Upper lobe of right lung (tissue), 1 donor: ENCODE measurements at regions not wholly inside any gene's neighbourhood (a gene's known extent, or its start where the extent isn't known, plus 50 kb on each side); places are given as distances from the start of the nearest gene placed in this dataset.

ENCODE experiments used
- ATAC-seq: fragments of 200-7000 bp; cut with Tn5 transposase; one replicate; pipeline ENCODE4 v1.9.1; 2020; ENCODE audit warnings: mild to moderate bottlenecking, moderate library complexity
- DNase-seq: peaks from one replicate; pipeline ENCODE4 v3.0.0-alpha.2; 2020
- H3K27ac ChIP-seq: fragments of 200-600 bp; one replicate; pipeline ENCODE4 v1.8.0; 2022
- H3K27me3 ChIP-seq: fragments of 200-600 bp; one replicate; pipeline ENCODE4 v1.8.0; 2022; ENCODE audit warnings: mild to moderate bottlenecking
- H3K36me3 ChIP-seq: fragments of 200-600 bp; one replicate; pipeline ENCODE4 v1.8.0; 2022
- H3K4me1 ChIP-seq: fragments of 200-600 bp; one replicate; pipeline ENCODE4 v1.8.0; 2022
- H3K4me3 ChIP-seq: fragments of 200-600 bp; one replicate; pipeline ENCODE4 v1.8.0; 2022; ENCODE audit warnings: mild to moderate bottlenecking
- H3K9me3 ChIP-seq: fragments of 200-600 bp; one replicate; pipeline ENCODE4 v1.8.0; 2022
- intact Hi-C: fragments of 100-400 bp; cut with DNase I; formaldehyde crosslinking; loops from one replicate; pipeline ENCODE4 v1.11.0; 2022
- TF ChIP-seq, protein P1 (sequence below): fragments of 200-600 bp; IDR thresholded peaks from one replicate; pipeline ENCODE4 v1.8.0; 2022; ENCODE audit warnings: antibody characterized with exemption
- donor health status: DM: no; HTN: yes; CAD: no; lungs with severe emphysema.

DNA sequence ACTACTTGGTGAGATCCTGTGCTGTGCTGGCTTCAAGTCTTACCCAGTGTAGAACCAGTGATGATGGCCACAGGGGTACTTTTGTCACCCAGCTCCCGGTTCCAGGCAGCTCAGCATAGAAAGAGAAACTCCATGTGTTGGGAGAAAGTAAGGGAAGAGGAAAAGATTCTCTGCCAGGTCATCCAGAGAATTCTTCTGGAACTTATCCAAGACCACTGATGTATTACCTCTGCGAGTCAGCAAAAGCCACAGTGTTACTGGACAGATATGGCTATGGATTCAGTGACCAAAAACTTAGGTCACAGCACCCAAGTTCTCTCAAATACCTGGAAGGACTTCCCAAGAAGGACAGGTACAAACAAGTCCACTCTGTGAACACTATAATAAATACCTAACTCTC, 399.5 kb upstream of the MIR17HG start:
- H3K36me3 ChIP-seq: no peaks in the 10 kb centered on the region
- no peak overlapping the region for H3K4me3 ChIP-seq
- ATAC-seq: no peak
- H3K4me1 ChIP-seq: no peaks in the 10 kb centered on the region
- H3K9me3 ChIP-seq: no peaks in the 10 kb centered on the region
- H3K27me3 ChIP-seq: no peaks in the 10 kb centered on the region
- H3K27ac ChIP-seq: no peak overlapping the region
- DNase-seq: no peak
- TF ChIP-seq, protein P1, sequence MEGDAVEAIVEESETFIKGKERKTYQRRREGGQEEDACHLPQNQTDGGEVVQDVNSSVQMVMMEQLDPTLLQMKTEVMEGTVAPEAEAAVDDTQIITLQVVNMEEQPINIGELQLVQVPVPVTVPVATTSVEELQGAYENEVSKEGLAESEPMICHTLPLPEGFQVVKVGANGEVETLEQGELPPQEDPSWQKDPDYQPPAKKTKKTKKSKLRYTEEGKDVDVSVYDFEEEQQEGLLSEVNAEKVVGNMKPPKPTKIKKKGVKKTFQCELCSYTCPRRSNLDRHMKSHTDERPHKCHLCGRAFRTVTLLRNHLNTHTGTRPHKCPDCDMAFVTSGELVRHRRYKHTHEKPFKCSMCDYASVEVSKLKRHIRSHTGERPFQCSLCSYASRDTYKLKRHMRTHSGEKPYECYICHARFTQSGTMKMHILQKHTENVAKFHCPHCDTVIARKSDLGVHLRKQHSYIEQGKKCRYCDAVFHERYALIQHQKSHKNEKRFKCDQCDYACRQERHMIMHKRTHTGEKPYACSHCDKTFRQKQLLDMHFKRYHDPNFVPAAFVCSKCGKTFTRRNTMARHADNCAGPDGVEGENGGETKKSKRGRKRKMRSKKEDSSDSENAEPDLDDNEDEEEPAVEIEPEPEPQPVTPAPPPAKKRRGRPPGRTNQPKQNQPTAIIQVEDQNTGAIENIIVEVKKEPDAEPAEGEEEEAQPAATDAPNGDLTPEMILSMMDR: no peak
- intact Hi-C loops: no loop called here

DNA sequence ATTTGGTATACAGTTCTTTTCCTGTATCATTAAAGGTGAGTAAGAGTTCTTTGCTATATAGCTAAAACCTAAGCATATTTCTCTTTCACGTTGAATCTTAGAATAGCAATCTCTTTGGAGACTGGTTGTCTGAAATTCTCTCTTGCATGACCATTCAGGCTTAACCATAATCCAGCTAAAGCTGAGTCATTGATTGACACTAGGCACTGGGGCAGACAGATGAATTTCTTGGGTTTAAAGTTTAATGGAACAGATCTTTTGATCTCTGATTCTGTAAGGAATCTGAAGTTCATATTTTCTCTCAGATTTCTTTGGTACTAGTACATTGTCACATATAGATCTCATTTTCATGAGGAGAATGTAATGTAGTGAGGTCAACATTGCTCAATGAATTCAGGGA, 397.3 kb upstream of the MIR17HG start:
- no peak overlapping the region for H3K27ac ChIP-seq
- H3K27me3 ChIP-seq: no peaks in the 10 kb centered on the region
- intact Hi-C loops: no loop called here
- no peak for ATAC-seq
- no peak overlapping the region for H3K4me3 ChIP-seq
- no peaks in the 10 kb centered on the region for H3K36me3 ChIP-seq
- no peak for DNase-seq
- no peaks in the 10 kb centered on the region for H3K9me3 ChIP-seq
- H3K4me1 ChIP-seq: no peaks in the 10 kb centered on the region
- TF ChIP-seq, protein P1: no peak

DNA sequence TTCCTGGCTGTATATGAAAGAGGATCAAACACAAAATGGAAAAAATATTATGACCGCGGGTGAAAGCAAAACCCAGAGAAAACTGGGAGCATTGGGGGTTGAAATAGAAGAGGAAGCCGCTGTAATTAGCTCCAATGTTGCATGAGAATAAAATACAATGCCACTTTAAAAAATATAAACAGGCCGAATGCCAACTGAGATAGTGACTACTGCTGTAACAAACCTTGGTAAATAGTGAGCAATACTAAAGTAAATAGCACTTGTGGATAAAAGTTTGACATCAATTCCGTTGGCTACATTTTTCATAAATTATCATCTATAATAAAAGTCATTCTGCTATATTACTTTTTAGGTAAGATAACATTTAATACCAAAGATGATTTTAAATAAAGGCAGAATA, 395.8 kb upstream of the MIR17HG start:
- H3K4me1 ChIP-seq: no peaks in the 10 kb centered on the region
- no peak for ATAC-seq
- no peak overlapping the region for H3K27ac ChIP-seq

DNA sequence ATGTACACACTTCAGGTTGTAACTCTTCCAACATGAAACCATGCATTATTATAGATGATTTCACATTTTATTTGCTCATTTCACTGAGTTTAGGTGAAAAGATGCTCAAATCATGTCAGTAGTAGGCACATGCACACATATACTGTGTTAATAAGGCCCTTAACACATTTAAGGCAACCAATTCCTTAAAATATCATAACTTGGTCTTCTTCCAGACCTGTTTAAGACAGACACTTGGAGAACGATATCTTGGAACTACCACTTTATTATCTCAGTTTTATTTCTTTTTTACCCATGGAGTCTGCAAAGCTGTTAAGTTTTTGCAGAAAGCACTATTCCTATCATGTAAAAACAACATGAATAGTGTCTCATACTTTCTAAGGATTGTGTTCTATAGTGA, 395.2 kb upstream of the MIR17HG start:
- TF ChIP-seq, protein P1: no peak
- H3K27ac ChIP-seq: no peak overlapping the region
- no peaks in the 10 kb centered on the region for H3K9me3 ChIP-seq
- ATAC-seq: no peak
- intact Hi-C loops: no loop called here
- no peaks in the 10 kb centered on the region for H3K36me3 ChIP-seq
- H3K4me1 ChIP-seq: no peaks in the 10 kb centered on the region
- no peak for DNase-seq
- no peak overlapping the region for H3K4me3 ChIP-seq
- no peaks in the 10 kb centered on the region for H3K27me3 ChIP-seq

More for the DNA sequence above, 395.8 kb upstream of the MIR17HG start:
- intact Hi-C loops: no loop called here
- TF ChIP-seq, protein P1: no peak
- DNase-seq: no peak
- Histone ChIP-seq H3K9me3 (no peaks in the 10 kb centered on the region), H3K36me3 (no peaks in the 10 kb centered on the region), H3K27me3 (no peaks in the 10 kb centered on the region), H3K4me3 (no peak overlapping the region)

DNA sequence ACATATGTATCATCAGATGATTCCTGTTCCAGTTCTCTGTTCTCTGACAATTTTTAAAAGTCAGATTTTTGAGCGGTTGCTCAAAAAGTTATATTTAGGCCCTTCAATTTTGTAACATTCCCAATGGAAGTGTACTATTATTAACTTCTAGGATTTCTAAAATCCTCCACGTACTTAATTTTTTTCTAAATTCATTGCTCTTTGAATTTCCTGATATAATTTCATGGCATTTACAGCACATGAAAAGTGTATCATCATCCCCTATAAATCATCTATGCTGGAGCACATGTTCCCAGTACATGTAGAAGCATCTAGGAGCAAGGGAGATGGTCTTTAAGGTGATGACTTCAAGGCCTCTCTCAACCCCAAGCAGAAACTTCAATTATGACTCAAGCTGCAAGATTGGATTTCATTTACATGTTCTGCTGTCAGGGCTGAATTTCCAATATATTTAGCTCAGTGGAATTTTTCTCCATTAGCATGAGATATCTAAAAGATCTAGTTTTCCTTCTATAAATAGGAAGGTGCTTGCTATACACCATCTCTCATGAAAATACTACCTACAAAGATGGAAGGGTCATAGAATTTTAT, 392.8 kb upstream of the MIR17HG start:
- intact Hi-C loops: no loop called here
- no peak for ATAC-seq
- Histone ChIP-seq H3K27me3 (no peaks in the 10 kb centered on the region), H3K27ac (no peak overlapping the region), H3K4me3 (no peak overlapping the region), H3K9me3 (no peaks in the 10 kb centered on the region), H3K36me3 (no peaks in the 10 kb centered on the region), H3K4me1 (no peaks in the 10 kb centered on the region)
- no peak for DNase-seq
- TF ChIP-seq, protein P1: no peak

DNA sequence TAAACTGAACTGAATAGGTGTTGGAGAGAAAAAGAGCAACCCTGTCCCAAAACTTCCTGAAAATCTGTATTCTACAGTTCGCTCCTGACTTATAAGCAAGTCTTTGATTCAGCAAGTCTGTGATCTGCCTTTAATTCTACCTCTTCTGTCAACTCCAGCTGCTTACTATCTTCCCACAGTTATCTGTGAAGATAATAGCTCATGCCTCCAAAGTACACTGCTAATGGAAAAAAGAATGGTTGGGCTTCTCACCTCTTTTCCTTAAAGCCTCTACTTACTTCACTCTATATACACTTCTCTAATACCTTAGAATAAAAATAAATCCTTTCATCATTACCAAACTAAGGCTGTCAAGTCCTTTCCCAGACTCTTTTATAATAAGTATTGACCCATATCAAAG, 391.5 kb upstream of the MIR17HG start:
- no peaks in the 10 kb centered on the region for H3K36me3 ChIP-seq
- TF ChIP-seq, protein P1: no peak
- intact Hi-C loops: no loop called here
- H3K4me1 ChIP-seq: no peaks in the 10 kb centered on the region
- ATAC-seq (no peak), DNase-seq (no peak)
- H3K27ac ChIP-seq: no peak overlapping the region
- no peak overlapping the region for H3K4me3 ChIP-seq
- no peaks in the 10 kb centered on the region for H3K9me3 ChIP-seq
- H3K27me3 ChIP-seq: no peaks in the 10 kb centered on the region
